ENCODE measurements at regions not wholly inside any gene's neighbourhood (a gene's known extent, or its start where the extent isn't known, plus 50 kb on each side); places are given as distances from the start of the nearest gene placed in this dataset.
"Not testable (repeated sequence)": the region's sequence is repeated elsewhere in the genome, so short reads cannot be mapped to it uniquely, and the experiment has no call there.

- DNase-seq (ENCODE audit: extremely low read depth in 1 of 2, low read depth in 1 of 2), result not testable (repeated sequence)
These were observed 5417.4 kb upstream of the TPTE start for GRCh38 chr21:5103880-5104561.

GRCh38 chr21:5104562-5104928 lies 5416.8 kb upstream of the TPTE start:
- not testable (repeated sequence) for DNase-seq (ENCODE audit: extremely low read depth in 1 of 2, low read depth in 1 of 2)

GRCh38 chr21:5105939-5106708 lies 5415.3 kb upstream of the TPTE start:
- not testable (repeated sequence) for DNase-seq (ENCODE audit: extremely low read depth in 1 of 2, low read depth in 1 of 2)

- not testable (repeated sequence) for DNase-seq (ENCODE audit: extremely low read depth in 1 of 2, low read depth in 1 of 2)
These were observed 5414.5 kb upstream of the TPTE start for GRCh38 chr21:5106767-5107464.

GRCh38 chr21:5107637-5108036 lies 5413.7 kb upstream of the TPTE start:
- DNase-seq (ENCODE audit: extremely low read depth in 1 of 2, low read depth in 1 of 2), result not testable (repeated sequence)

GRCh38 chr21:5108048-5108775 lies 5413.2 kb upstream of the TPTE start:
- DNase-seq (ENCODE audit: extremely low read depth in 1 of 2, low read depth in 1 of 2), result not testable (repeated sequence)

- DNase-seq (ENCODE audit: extremely low read depth in 1 of 2, low read depth in 1 of 2), result not testable (repeated sequence)
These were observed 5410.2 kb upstream of the TPTE start for GRCh38 chr21:5111197-5111596.

- DNase-seq (ENCODE audit: extremely low read depth in 1 of 2, low read depth in 1 of 2), result not testable (repeated sequence)
These were observed 5408.3 kb upstream of the TPTE start for GRCh38 chr21:5113092-5113491.

- not testable (repeated sequence) for DNase-seq (ENCODE audit: extremely low read depth in 1 of 2, low read depth in 1 of 2)
These were observed 5406.9 kb upstream of the TPTE start for GRCh38 chr21:5114468-5114867.

GRCh38 chr21:5114893-5115645 lies 5406.3 kb upstream of the TPTE start:
- not testable (repeated sequence) for DNase-seq (ENCODE audit: extremely low read depth in 1 of 2, low read depth in 1 of 2)

- DNase-seq (ENCODE audit: extremely low read depth in 1 of 2, low read depth in 1 of 2), result not testable (repeated sequence)
These were observed 5405.6 kb upstream of the TPTE start for GRCh38 chr21:5115646-5116343.

- not testable (repeated sequence) for DNase-seq (ENCODE audit: extremely low read depth in 1 of 2, low read depth in 1 of 2)
These were observed 5404.8 kb upstream of the TPTE start for GRCh38 chr21:5116344-5117123.

- not testable (repeated sequence) for DNase-seq (ENCODE audit: extremely low read depth in 1 of 2, low read depth in 1 of 2)
These were observed 5404.2 kb upstream of the TPTE start for GRCh38 chr21:5117135-5117534.

- DNase-seq (ENCODE audit: extremely low read depth in 1 of 2, low read depth in 1 of 2), result not testable (repeated sequence)
These were observed 5403.6 kb upstream of the TPTE start for GRCh38 chr21:5117666-5118295.

- DNase-seq (ENCODE audit: extremely low read depth in 1 of 2, low read depth in 1 of 2), result peak in 1 of 2 donors; percentile 14
These were observed 5403.1 kb upstream of the TPTE start for GRCh38 chr21:5118296-5118679.

- DNase-seq (ENCODE audit: extremely low read depth in 1 of 2, low read depth in 1 of 2), result not testable (repeated sequence)
These were observed 5402.2 kb upstream of the TPTE start for GRCh38 chr21:5119179-5119578.

GRCh38 chr21:5121399-5121798 lies 5400.0 kb upstream of the TPTE start:
- DNase-seq (ENCODE audit: extremely low read depth in 1 of 2, low read depth in 1 of 2), result not testable (repeated sequence)

- DNase-seq (ENCODE audit: extremely low read depth in 1 of 2, low read depth in 1 of 2), result not testable (repeated sequence)
These were observed 5399.5 kb upstream of the TPTE start for GRCh38 chr21:5121849-5122248.

Measured in activated CD8-positive, alpha-beta memory T cell treated with anti-CD3 and anti-CD28 coated beads for 1 hour (primary cell).